Lower leg skin (tissue), 4 donors: ENCODE measurements at regions not wholly inside any gene's neighbourhood (a gene's known extent, or its start where the extent isn't known, plus 50 kb on each side); places are given as distances from the start of the nearest gene placed in this dataset.

Experiments used
- DNase-seq, 2 donors: peaks; one replicate each; pipeline ENCODE4 v3.0.0-alpha.2; 2019; ENCODE audit warnings: low spot score in 2 of 2
- H3K4me3 ChIP-seq: fragments of 200-600 bp; sonication (generic); 2 replicates; pipeline ENCODE4 v1.5.1; 2017; ENCODE audit warnings: mild to moderate bottlenecking, low read depth; ENCODE audit not compliant: poor library complexity, severe bottlenecking
- CTCF ChIP-seq, 3 donors: fragments of 450-650 bp; IDR thresholded peaks; one replicate each; pipeline ENCODE4 v1.5.1; 2016; ENCODE audit warnings: antibody characterized with exemption in 3 of 3, mild to moderate bottlenecking in 3 of 3, moderate library complexity in 2 of 3
- POLR2A ChIP-seq, 2 donors: fragments of 450-650 bp; IDR thresholded peaks; one replicate each; pipeline ENCODE4 v1.6.1; 2016 to 2017; ENCODE audit warnings: antibody characterized with exemption in 2 of 2, mild to moderate bottlenecking in 1 of 2, moderate library complexity in 1 of 2
- WGBS, 2 donors: methylation state at CpG; one replicate each; pipeline ENCODE4 v1.1.5; 2018; 5-methylcytosine and 5-hydroxymethylcytosine counted together
- intact Hi-C: fragments of 100-400 bp; cut with DNase I; formaldehyde crosslinking; loops from one replicate; pipeline ENCODE4 v1.15.0; 2023; ENCODE audit warnings: low total_unique reads

GRCh38 chr1:94620345-94621031 is 78.9 kb upstream of the F3 start:
- intact Hi-C loops, result no loop called here
- H3K4me3 ChIP-seq, result no peak overlapping the region
- no peak for TF ChIP-seq CTCF (IDR thresholded peaks at IDR 0.05)
- no peak for TF ChIP-seq POLR2A (IDR thresholded peaks at IDR 0.05)
- DNase-seq, result no peak
- WGBS, 2 donors, result 63% methylated on average over 10 of the region's 10 CpGs

- TF ChIP-seq POLR2A (IDR thresholded peaks at IDR 0.05), result no peak
- no peak for TF ChIP-seq CTCF (IDR thresholded peaks at IDR 0.05)
- no peak overlapping the region for H3K4me3 ChIP-seq
- intact Hi-C loops, result no loop called here
- DNase-seq, result no peak
- WGBS, 2 donors, result 21 to 25% methylated on average over 1 of the region's 1 CpG
Measured at GRCh38 chr1:94619731-94620130, 78.2 kb upstream of the F3 start.

DNA sequence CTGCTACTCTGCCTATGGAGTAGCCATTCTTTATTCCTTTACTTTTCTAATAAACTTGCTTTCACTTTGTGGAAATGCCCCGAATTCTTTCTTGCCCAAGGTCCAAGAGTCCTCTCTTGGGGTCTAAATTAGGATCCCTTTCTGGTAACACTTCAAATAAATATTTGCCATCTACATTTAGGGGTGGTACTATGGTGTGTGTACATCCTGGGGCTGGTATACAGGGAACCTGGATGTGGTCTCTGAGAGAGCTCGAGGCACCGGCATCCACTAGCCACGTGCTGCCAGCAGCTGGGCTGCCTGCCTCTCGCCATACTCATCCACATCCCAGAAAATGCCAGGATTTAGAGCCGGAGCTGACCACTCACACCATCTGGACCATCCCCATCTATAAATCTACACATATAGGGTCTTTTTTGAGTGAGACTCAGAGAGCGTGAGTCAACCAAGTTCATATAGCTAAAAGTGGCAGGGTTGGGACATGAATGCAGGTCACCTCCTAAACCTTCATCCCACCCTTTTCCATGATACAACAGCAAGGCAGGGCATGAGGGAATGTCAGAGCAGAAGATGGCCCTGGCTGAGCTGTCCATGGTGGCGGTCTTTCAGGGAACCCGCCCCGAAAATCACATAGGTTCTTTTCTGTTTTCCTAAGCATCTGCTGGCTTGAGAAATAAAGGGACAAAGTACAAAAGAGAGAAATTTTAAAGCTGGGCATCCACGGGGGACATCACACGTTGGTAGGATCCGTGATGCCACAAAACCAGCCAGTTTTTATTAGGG is 76.6 kb upstream of the F3 start:
- intact Hi-C loops, result no loop called here
- WGBS, 2 donors, result 93 to 95% methylated on average over 13 of the region's 13 CpGs
- H3K4me3 ChIP-seq, result no peak overlapping the region
- DNase-seq, result no peak
- TF ChIP-seq POLR2A (IDR thresholded peaks at IDR 0.05) (no peak), CTCF (IDR thresholded peaks at IDR 0.05) (no peak)

DNA sequence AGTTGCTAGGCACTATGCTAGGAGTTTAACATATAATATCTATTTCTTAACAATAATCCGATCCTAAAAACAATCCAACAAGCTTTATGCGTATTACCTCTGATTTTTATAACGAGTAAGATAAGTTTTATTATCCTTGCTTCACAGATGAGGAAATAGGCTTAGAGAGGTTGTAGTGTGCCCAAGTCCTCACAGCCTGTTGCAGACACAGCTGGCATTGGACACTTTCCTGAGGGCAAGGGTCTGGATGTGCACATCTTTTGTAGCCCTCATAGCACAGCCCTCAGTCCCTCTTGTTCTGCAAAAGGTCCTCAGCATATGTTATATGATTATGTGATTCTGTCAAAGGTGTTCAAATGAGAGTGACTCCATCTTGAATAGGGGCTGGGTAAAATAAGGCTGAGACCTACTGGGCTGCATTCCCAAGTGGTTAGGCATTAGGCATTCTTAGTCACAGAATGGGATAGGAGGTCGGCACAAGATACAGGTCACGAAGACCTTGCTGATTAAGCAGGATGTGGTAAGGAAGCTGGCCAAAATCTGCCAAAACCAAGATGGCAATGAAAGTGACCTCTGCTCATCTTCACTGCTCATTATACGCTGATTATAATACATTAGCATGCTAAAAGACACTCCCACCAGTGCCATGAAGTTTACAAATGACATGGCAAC is 75.7 kb upstream of the F3 start:
- intact Hi-C loops, result no loop called here
- DNase-seq, result no peak
- TF ChIP-seq POLR2A (IDR thresholded peaks at IDR 0.05) (no peak), CTCF (IDR thresholded peaks at IDR 0.05) (no peak)
- H3K4me3 ChIP-seq, result no peak overlapping the region
- 72 to 73% methylated on average over 6 of the region's 6 CpGs for WGBS, 2 donors

DNA sequence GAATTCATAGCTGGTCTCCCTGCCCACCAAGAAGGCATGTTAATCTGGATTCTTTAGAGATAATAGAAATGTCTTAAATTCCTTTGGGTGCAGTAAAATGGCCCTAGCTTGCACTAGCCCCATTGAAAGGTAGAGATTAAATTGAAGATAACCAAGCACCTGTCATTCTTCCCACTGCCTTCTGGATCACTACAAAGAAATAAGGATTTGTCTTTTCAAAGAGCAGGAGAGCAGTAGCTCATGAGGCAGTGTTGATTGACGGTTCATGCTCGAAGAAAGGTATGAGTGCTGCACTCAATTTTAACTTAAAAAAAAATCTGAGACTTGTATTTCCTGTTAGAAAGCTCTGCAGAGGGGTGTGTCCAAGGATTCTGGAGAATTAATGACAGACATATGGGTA is 74.9 kb upstream of the F3 start:
- intact Hi-C loops, result no loop called here
- DNase-seq, result no peak
- no peak overlapping the region for H3K4me3 ChIP-seq
- no peak for TF ChIP-seq CTCF (IDR thresholded peaks at IDR 0.05)
- 43 to 51% methylated on average over 2 of the region's 2 CpGs for WGBS, 2 donors
